ENCODE measurements at regions not wholly inside any gene's neighbourhood (a gene's known extent, or its start where the extent isn't known, plus 50 kb on each side); places are given as distances from the start of the nearest gene placed in this dataset.
"Not testable (repeated sequence)": the region's sequence is repeated elsewhere in the genome, so short reads cannot be mapped to it uniquely, and the experiment has no call there.

- ATAC-seq (no peak), DNase-seq (ENCODE audit: low read depth, low spot score) (no peak)
- H3K9me3 ChIP-seq (ENCODE audit: control insufficient read depth, insufficient read depth, low read depth, low read length), result no peaks in the 10 kb centered on the region
- no TSS peak for BruUV-seq (replicated peaks)
- no peaks in the 10 kb centered on the region for H3K27me3 ChIP-seq (ENCODE audit: control insufficient read depth, insufficient read depth, low read length)
- H3K36me3 ChIP-seq (ENCODE audit: control insufficient read depth, insufficient read depth, low read length), result no peaks in the 10 kb centered on the region
- no peak overlapping the region for H3K4me3 ChIP-seq (ENCODE audit: low read depth in 2 of 2, low read length in 2 of 2)
- CTCF ChIA-PET, result no interaction called here
- H3K4me1 ChIP-seq (ENCODE audit: control insufficient read depth, insufficient read depth, low read length), result no peaks in the 10 kb centered on the region
- intact Hi-C loops (cut with micrococcal nuclease; ENCODE audit: unreplicated experiment) (no loop called here), in situ Hi-C loops (cut with HindIII; ENCODE audit: low pct_unique_long_range_greater_than_20kb, low sequenced_read_pairs) (no loop called here)
- TF ChIP-seq TCF7L2 (IDR thresholded peaks at IDR 0.05; ENCODE audit: low read depth, low read length) (no peak), POLR2AphosphoS5 (IDR thresholded peaks at IDR 0.05; ENCODE audit: low read depth, low read length) (no peak), SIN3A (IDR thresholded peaks at IDR 0.05; ENCODE audit: borderline replicate concordance, insufficient read depth, low read depth, low read length) (no peak)
- TF ChIP-seq, protein P1, sequence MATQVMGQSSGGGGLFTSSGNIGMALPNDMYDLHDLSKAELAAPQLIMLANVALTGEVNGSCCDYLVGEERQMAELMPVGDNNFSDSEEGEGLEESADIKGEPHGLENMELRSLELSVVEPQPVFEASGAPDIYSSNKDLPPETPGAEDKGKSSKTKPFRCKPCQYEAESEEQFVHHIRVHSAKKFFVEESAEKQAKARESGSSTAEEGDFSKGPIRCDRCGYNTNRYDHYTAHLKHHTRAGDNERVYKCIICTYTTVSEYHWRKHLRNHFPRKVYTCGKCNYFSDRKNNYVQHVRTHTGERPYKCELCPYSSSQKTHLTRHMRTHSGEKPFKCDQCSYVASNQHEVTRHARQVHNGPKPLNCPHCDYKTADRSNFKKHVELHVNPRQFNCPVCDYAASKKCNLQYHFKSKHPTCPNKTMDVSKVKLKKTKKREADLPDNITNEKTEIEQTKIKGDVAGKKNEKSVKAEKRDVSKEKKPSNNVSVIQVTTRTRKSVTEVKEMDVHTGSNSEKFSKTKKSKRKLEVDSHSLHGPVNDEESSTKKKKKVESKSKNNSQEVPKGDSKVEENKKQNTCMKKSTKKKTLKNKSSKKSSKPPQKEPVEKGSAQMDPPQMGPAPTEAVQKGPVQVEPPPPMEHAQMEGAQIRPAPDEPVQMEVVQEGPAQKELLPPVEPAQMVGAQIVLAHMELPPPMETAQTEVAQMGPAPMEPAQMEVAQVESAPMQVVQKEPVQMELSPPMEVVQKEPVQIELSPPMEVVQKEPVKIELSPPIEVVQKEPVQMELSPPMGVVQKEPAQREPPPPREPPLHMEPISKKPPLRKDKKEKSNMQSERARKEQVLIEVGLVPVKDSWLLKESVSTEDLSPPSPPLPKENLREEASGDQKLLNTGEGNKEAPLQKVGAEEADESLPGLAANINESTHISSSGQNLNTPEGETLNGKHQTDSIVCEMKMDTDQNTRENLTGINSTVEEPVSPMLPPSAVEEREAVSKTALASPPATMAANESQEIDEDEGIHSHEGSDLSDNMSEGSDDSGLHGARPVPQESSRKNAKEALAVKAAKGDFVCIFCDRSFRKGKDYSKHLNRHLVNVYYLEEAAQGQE (IDR thresholded peaks at IDR 0.05; ENCODE audit: insufficient read depth in 1 of 2, low read depth in 2 of 2, low read length in 1 of 2), result no peak
- TF ChIP-seq, protein P2, sequence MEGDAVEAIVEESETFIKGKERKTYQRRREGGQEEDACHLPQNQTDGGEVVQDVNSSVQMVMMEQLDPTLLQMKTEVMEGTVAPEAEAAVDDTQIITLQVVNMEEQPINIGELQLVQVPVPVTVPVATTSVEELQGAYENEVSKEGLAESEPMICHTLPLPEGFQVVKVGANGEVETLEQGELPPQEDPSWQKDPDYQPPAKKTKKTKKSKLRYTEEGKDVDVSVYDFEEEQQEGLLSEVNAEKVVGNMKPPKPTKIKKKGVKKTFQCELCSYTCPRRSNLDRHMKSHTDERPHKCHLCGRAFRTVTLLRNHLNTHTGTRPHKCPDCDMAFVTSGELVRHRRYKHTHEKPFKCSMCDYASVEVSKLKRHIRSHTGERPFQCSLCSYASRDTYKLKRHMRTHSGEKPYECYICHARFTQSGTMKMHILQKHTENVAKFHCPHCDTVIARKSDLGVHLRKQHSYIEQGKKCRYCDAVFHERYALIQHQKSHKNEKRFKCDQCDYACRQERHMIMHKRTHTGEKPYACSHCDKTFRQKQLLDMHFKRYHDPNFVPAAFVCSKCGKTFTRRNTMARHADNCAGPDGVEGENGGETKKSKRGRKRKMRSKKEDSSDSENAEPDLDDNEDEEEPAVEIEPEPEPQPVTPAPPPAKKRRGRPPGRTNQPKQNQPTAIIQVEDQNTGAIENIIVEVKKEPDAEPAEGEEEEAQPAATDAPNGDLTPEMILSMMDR (IDR thresholded peaks at IDR 0.05), result no peak
- H3K27ac ChIP-seq (ENCODE audit: low read length), result no peak overlapping the region
- POLR2A ChIA-PET, result interaction anchor here (0.7 kb wide), 1 partner anchor 476 kb away, joined by 3 read pairs; no protein-coding TSS in a partner anchor
These were observed 431.1 kb downstream of the PRELID2 start for GRCh38 chr5:145403992-145404391.

- in situ Hi-C loops (cut with HindIII; ENCODE audit: low pct_unique_long_range_greater_than_20kb, low sequenced_read_pairs) (no loop called here), intact Hi-C loops (cut with micrococcal nuclease; ENCODE audit: unreplicated experiment) (no loop called here)
- no TSS peak for BruUV-seq (replicated peaks)
- ATAC-seq, result no peak
- no peak for DNase-seq (ENCODE audit: low read depth, low spot score)
- POLR2A ChIA-PET, result no interaction called here
- no peaks in the 10 kb centered on the region for H3K9me3 ChIP-seq (ENCODE audit: control insufficient read depth, insufficient read depth, low read depth, low read length)
- no peak overlapping the region for H3K27ac ChIP-seq (ENCODE audit: low read length)
- no peaks in the 10 kb centered on the region for H3K36me3 ChIP-seq (ENCODE audit: control insufficient read depth, insufficient read depth, low read length)
- H3K4me3 ChIP-seq (ENCODE audit: low read depth in 2 of 2, low read length in 2 of 2), result no peak overlapping the region
- no peaks in the 10 kb centered on the region for H3K4me1 ChIP-seq (ENCODE audit: control insufficient read depth, insufficient read depth, low read length)
- CTCF ChIA-PET, result no interaction called here
- TF ChIP-seq, protein P1 (IDR thresholded peaks at IDR 0.05; ENCODE audit: insufficient read depth in 1 of 2, low read depth in 2 of 2, low read length in 1 of 2), result no peak
- TF ChIP-seq SIN3A (IDR thresholded peaks at IDR 0.05; ENCODE audit: borderline replicate concordance, insufficient read depth, low read depth, low read length), result no peak
- TF ChIP-seq POLR2AphosphoS5 (IDR thresholded peaks at IDR 0.05; ENCODE audit: low read depth, low read length), result no peak
- TF ChIP-seq TCF7L2 (IDR thresholded peaks at IDR 0.05; ENCODE audit: low read depth, low read length), result no peak
- TF ChIP-seq, protein P2 (IDR thresholded peaks at IDR 0.05), result no peak
- no peaks in the 10 kb centered on the region for H3K27me3 ChIP-seq (ENCODE audit: control insufficient read depth, insufficient read depth, low read length)
These were observed 438.3 kb downstream of the PRELID2 start for GRCh38 chr5:145396888-145397287.

DNA sequence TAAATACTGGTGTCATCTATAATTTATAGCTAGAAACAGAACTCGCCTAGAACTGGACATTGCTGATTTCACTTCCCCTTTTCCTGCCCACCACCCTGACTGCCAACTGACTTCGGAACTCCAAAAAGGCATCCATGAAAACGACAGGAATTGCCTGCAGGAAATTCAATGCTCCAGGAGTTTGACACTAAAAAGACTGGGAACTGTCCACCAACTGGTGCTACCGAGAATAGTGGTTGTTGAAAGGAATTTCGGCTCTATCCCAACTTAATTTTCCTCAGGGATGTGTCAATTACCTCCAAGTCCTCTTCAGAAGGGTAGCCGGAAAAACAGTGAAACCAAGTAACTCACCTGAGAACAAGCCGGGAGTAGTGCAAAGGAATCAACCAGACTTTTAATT, 440.0 kb downstream of the PRELID2 start:
- CTCF ChIA-PET; H3K9me3 ChIP-seq (ENCODE audit: control insufficient read depth, insufficient read depth, low read depth, low read length); BruUV-seq (replicated peaks); H3K27me3 ChIP-seq (ENCODE audit: control insufficient read depth, insufficient read depth, low read length); intact Hi-C loops (cut with micrococcal nuclease; ENCODE audit: unreplicated experiment); H3K4me1 ChIP-seq (ENCODE audit: control insufficient read depth, insufficient read depth, low read length); H3K36me3 ChIP-seq (ENCODE audit: control insufficient read depth, insufficient read depth, low read length); H3K27ac ChIP-seq (ENCODE audit: low read length); in situ Hi-C loops (cut with HindIII; ENCODE audit: low pct_unique_long_range_greater_than_20kb, low sequenced_read_pairs); POLR2A ChIA-PET; DNase-seq (ENCODE audit: low read depth, low spot score); H3K4me3 ChIP-seq (ENCODE audit: low read depth in 2 of 2, low read length in 2 of 2); ATAC-seq: not testable (repeated sequence)
